Ecto neural progenitor cell (in vitro differentiated cells): ENCODE measurements at regions not wholly inside any gene's neighbourhood (a gene's known extent, or its start where the extent isn't known, plus 50 kb on each side); places are given as distances from the start of the nearest gene placed in this dataset.
"Not testable (repeated sequence)": the region's sequence is repeated elsewhere in the genome, so short reads cannot be mapped to it uniquely, and the experiment has no call there.

ENCODE experiments used
- DNase-seq: peaks from one replicate; pipeline ENCODE4 v3.0.0-alpha.2; 2018; ENCODE audit warnings: low spot score

DNA sequence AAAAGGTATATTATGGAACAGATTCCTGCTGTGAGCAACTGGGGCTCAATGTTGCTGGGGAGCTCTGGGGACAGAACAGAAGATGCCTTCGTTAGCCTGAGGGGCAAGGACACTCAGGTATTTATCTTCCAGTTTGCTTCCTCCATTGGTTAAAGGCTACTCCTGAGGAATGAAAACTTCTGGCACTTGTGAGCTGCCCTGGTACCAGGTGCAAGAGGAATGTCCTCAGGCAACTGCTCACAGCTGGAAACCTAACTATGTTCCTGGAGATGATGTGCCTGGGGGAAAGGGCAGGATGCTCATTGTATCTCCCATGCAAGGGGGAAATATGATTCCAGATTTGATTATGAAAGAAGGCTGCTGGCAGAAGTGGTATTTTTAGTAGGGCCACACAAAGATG, 54.0 kb upstream of the BBX start:
- DNase-seq = no peak

DNA sequence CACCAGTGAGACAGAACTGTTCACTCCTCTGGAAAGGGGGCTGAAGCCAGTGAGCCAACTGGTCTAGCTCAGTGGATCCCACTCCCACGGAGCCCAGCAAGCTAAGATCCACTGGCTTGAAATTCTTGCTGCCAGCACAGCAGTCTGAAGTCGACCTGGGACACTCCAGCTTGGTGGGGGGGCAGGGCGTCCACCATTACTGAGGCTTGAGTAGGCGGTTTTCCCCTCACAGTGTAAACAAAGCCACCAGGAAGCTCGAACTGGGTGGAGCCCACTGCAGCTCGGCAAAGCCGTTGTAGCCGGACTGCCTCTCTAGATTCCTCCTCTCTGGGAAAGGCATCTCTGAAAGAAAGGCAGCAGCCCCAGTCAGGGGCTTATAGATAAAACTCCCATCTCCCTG, 52.3 kb upstream of the BBX start:
- DNase-seq = not testable (repeated sequence)
